Panc1 (cell line): ENCODE measurements at regions not wholly inside any gene's neighbourhood (a gene's known extent, or its start where the extent isn't known, plus 50 kb on each side); places are given as distances from the start of the nearest gene placed in this dataset.

Experiments used
- ATAC-seq: fragments of 200-7000 bp; cut with Tn5 transposase; 2 replicates; pipeline ENCODE4 v1.9.1; 2020; ENCODE audit warnings: mild to moderate bottlenecking, moderate library complexity
- BruUV-seq: library from RNA; stranded (reverse); fragments of 400-500 nt; replicated peaks from 2 replicates; lab custom pipeline; 2021; lab: Mats Ljungman, UMichigan
- CTCF ChIA-PET: fragments of 300-600 bp; sonication (Branson Sonifier 250); formaldehyde crosslinking; loops from one replicate; lab custom pipeline; 2022; ENCODE audit warnings: antibody characterized with exemption; lab: Charles Lee
- POLR2A ChIA-PET: fragments of 300-600 bp; sonication (Branson Sonifier 250); formaldehyde crosslinking; loops from one replicate; lab custom pipeline; 2022; ENCODE audit warnings: antibody characterized with exemption; lab: Charles Lee
- DNase-seq: peaks from one replicate; pipeline ENCODE4 v3.0.0-alpha.2; 2010; ENCODE audit warnings: low read depth, low spot score
- H3K27ac ChIP-seq: 2 replicates; pipeline ENCODE4 v1.5.1; 2011; ENCODE audit warnings: mild to moderate bottlenecking, low read length, inconsistent platforms
- H3K27me3 ChIP-seq: fragments of 200-500 bp; sonication (Bioruptor generic); 2 replicates; pipeline ENCODE4 v1.6.0; 2014; ENCODE audit warnings: low read length, inconsistent platforms; ENCODE audit not compliant: control insufficient read depth, insufficient read depth
- H3K36me3 ChIP-seq: fragments of 200-500 bp; sonication (Bioruptor generic); 2 replicates; pipeline ENCODE4 v1.5.1; 2014; ENCODE audit warnings: inconsistent platforms, mild to moderate bottlenecking, low read length, moderate library complexity; ENCODE audit not compliant: control insufficient read depth, insufficient read depth
- H3K4me1 ChIP-seq: 2 replicates; pipeline ENCODE4 v1.5.1; 2011; ENCODE audit warnings: inconsistent platforms, mild to moderate bottlenecking, low read length, moderate library complexity; ENCODE audit not compliant: control insufficient read depth, insufficient read depth
- H3K4me3 ChIP-seq, 2 experiments: 2 replicates each; pipeline ENCODE4 v1.5.1; 2011 to 2012; ENCODE audit warnings: low read depth in 2 of 2, low read length in 2 of 2, mild to moderate bottlenecking in 2 of 2, inconsistent platforms in 1 of 2, moderate library complexity in 1 of 2
- H3K9me3 ChIP-seq: fragments of 200-500 bp; sonication (Bioruptor generic); 2 replicates; pipeline ENCODE4 v1.5.1; 2014; ENCODE audit warnings: low read depth, mild to moderate bottlenecking, inconsistent platforms, low read length, moderate library complexity; ENCODE audit not compliant: control insufficient read depth, insufficient read depth
- POLR2AphosphoS5 ChIP-seq: IDR thresholded peaks from 2 replicates; pipeline ENCODE4 v1.6.1; 2012; ENCODE audit warnings: mild to moderate bottlenecking, low read depth, low read length, moderate library complexity
- SIN3A ChIP-seq: IDR thresholded peaks from 2 replicates; pipeline ENCODE4 v1.6.1; 2012; ENCODE audit warnings: low read depth, mild to moderate bottlenecking, low read length, moderate library complexity, borderline replicate concordance; ENCODE audit not compliant: insufficient read depth
- TCF7L2 ChIP-seq: IDR thresholded peaks from 2 replicates; pipeline ENCODE4 v1.6.1; 2011; ENCODE audit warnings: mild to moderate bottlenecking, low read depth, low read length, inconsistent platforms
- in situ Hi-C: cut with HindIII; loops from 2 replicates; pipeline ENCODE4 v1.10.0; 2016; ENCODE audit warnings: low sequenced_read_pairs, low pct_unique_long_range_greater_than_20kb
- intact Hi-C: fragments of 100-400 bp; cut with micrococcal nuclease; formaldehyde crosslinking; loops from one replicate; pipeline ENCODE4 v1.10.0; 2022; ENCODE audit not compliant: unreplicated experiment
- TF ChIP-seq, protein P1 (sequence below), 2 experiments: IDR thresholded peaks; 2 replicates each; pipeline ENCODE4 v1.6.1; 2011 to 2012; ENCODE audit warnings: low read depth in 2 of 2, control low read depth in 1 of 2, low read length in 1 of 2, mild to moderate bottlenecking in 1 of 2, moderate library complexity in 1 of 2; ENCODE audit not compliant: insufficient read depth in 1 of 2
- TF ChIP-seq, protein P2 (sequence below): fragments of 450-650 bp; IDR thresholded peaks from 2 replicates; pipeline ENCODE4 v1.5.1; 2017; ENCODE audit warnings: mild to moderate bottlenecking

DNA sequence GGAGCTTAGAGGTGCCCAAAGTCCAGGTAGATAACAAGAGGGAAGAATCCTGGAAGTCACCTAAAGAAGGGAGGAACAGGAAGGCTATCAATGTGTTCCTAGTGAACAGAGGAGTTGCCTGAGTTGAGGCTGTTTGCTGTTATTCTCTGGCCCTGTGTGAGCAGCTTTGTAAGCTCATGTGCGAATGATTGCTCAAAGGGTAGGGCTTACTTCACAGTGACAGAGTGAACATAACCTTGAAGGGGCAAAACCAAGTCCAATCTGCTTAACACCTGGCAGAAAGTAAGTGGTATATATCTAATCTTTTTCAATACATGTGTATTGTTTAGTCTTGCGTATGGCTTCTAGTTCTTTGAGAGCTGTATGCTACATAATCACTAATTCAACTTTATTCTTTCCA lies 1153.6 kb downstream of the TUSC7 start:
- TF ChIP-seq, protein P1, sequence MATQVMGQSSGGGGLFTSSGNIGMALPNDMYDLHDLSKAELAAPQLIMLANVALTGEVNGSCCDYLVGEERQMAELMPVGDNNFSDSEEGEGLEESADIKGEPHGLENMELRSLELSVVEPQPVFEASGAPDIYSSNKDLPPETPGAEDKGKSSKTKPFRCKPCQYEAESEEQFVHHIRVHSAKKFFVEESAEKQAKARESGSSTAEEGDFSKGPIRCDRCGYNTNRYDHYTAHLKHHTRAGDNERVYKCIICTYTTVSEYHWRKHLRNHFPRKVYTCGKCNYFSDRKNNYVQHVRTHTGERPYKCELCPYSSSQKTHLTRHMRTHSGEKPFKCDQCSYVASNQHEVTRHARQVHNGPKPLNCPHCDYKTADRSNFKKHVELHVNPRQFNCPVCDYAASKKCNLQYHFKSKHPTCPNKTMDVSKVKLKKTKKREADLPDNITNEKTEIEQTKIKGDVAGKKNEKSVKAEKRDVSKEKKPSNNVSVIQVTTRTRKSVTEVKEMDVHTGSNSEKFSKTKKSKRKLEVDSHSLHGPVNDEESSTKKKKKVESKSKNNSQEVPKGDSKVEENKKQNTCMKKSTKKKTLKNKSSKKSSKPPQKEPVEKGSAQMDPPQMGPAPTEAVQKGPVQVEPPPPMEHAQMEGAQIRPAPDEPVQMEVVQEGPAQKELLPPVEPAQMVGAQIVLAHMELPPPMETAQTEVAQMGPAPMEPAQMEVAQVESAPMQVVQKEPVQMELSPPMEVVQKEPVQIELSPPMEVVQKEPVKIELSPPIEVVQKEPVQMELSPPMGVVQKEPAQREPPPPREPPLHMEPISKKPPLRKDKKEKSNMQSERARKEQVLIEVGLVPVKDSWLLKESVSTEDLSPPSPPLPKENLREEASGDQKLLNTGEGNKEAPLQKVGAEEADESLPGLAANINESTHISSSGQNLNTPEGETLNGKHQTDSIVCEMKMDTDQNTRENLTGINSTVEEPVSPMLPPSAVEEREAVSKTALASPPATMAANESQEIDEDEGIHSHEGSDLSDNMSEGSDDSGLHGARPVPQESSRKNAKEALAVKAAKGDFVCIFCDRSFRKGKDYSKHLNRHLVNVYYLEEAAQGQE (IDR thresholded peaks at IDR 0.05; ENCODE audit: insufficient read depth in 1 of 2, low read depth in 2 of 2, low read length in 1 of 2), result no peak
- TF ChIP-seq, protein P2, sequence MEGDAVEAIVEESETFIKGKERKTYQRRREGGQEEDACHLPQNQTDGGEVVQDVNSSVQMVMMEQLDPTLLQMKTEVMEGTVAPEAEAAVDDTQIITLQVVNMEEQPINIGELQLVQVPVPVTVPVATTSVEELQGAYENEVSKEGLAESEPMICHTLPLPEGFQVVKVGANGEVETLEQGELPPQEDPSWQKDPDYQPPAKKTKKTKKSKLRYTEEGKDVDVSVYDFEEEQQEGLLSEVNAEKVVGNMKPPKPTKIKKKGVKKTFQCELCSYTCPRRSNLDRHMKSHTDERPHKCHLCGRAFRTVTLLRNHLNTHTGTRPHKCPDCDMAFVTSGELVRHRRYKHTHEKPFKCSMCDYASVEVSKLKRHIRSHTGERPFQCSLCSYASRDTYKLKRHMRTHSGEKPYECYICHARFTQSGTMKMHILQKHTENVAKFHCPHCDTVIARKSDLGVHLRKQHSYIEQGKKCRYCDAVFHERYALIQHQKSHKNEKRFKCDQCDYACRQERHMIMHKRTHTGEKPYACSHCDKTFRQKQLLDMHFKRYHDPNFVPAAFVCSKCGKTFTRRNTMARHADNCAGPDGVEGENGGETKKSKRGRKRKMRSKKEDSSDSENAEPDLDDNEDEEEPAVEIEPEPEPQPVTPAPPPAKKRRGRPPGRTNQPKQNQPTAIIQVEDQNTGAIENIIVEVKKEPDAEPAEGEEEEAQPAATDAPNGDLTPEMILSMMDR, result no peak
- TF ChIP-seq SIN3A (no peak), TCF7L2 (no peak), POLR2AphosphoS5 (no peak)
- no peaks in the 10 kb centered on the region for H3K27me3 ChIP-seq
- DNase-seq (no peak), ATAC-seq (no peak)
- H3K36me3 ChIP-seq, result no peaks in the 10 kb centered on the region
- no peak overlapping the region for H3K4me3 ChIP-seq
- ChIA-PET POLR2A (no interaction called here), CTCF (no interaction called here)
- no peaks in the 10 kb centered on the region for H3K4me1 ChIP-seq
- H3K9me3 ChIP-seq, result no peaks in the 10 kb centered on the region
- intact Hi-C loops, result no loop called here
- in situ Hi-C loops, result no loop called here
- no TSS peak for BruUV-seq
- no peak overlapping the region for H3K27ac ChIP-seq

DNA sequence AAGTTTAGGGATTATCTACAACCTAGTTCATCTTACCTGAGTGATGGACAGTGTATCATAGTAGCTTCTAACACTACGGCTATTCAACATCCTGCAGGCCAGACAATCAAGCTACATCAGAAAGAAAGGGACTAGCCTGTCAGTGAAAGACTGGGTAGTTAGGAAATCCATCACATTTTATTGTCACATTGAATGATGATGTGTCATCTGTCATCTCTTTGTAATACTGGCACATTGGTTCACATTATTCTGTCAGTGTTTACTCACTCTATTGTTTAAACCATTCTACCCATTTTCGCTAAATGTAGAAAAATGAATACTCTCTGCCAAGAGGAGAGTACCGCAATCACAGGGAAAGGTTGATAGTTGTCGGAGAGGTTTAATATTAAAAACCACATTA lies 1155.8 kb downstream of the TUSC7 start:
- no peaks in the 10 kb centered on the region for H3K36me3 ChIP-seq
- no peaks in the 10 kb centered on the region for H3K9me3 ChIP-seq
- no peaks in the 10 kb centered on the region for H3K4me1 ChIP-seq
- ChIA-PET CTCF (no interaction called here), POLR2A (no interaction called here)
- H3K27ac ChIP-seq, result no peak overlapping the region
- H3K4me3 ChIP-seq, result no peak overlapping the region
- ATAC-seq (no peak), DNase-seq (no peak)
- intact Hi-C loops, result no loop called here
- in situ Hi-C loops, result no loop called here
- TF ChIP-seq, protein P1 (IDR thresholded peaks at IDR 0.05; ENCODE audit: insufficient read depth in 1 of 2, low read depth in 2 of 2, low read length in 1 of 2), result no peak
- TF ChIP-seq POLR2AphosphoS5, result no peak
- TF ChIP-seq, protein P2, result no peak
- TF ChIP-seq SIN3A, result no peak
- TF ChIP-seq TCF7L2, result no peak
- no peaks in the 10 kb centered on the region for H3K27me3 ChIP-seq
- no TSS peak for BruUV-seq
